ENCODE measurements at regions not wholly inside any gene's neighbourhood (a gene's known extent, or its start where the extent isn't known, plus 50 kb on each side); places are given as distances from the start of the nearest gene placed in this dataset.

DNA sequence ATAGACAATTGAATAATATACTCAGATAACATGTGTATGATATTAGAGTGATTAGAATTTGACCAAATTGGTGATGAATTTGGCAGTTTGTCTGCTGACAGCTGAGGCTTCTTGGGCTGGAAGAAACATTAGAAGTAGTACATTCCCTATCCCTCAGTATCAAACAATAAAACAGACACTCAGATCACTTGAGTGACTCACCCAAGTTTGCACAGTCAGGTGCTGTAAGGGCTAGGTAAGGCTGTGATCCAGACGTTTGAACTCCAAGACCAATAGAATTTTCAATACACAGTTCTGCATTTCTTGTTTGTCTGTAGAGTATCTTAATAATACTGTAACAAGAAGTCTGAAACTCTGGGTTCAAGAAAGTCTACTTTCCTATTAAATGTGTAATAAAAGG lies 223.5 kb downstream of the POSTN start:
- DNase-seq (ENCODE audit: low read depth in 1 of 2, low spot score in 1 of 2) = no peak
- ChIA-PET POLR2A (no interaction called here), CTCF (no interaction called here)
- H3K4me2 ChIP-seq = no peak overlapping the region
- FAIRE-seq = no peak
- no peak for TF ChIP-seq SREBF2 (IDR thresholded peaks at IDR 0.05)
- no peak for TF ChIP-seq HOXB13 (CRISPR knock-in tag; IDR thresholded peaks at IDR 0.05; ENCODE audit: low read depth)
- TF ChIP-seq TFCP2L1 (CRISPR knock-in tag; IDR thresholded peaks at IDR 0.05) = no peak
- no peak for TF ChIP-seq CEBPB (IDR thresholded peaks at IDR 0.05)
- no peak overlapping the region for H3K4me3 ChIP-seq
- no peak for ATAC-seq
- no peaks in the 10 kb centered on the region for H3K4me1 ChIP-seq
- WGBS (ENCODE audit: missing lambda C conversion rate) = 6% methylated on average over 1 of the region's 1 CpG
- no peaks in the 10 kb centered on the region for H3K9me3 ChIP-seq
- no peak overlapping the region for H3K27ac ChIP-seq

DNA sequence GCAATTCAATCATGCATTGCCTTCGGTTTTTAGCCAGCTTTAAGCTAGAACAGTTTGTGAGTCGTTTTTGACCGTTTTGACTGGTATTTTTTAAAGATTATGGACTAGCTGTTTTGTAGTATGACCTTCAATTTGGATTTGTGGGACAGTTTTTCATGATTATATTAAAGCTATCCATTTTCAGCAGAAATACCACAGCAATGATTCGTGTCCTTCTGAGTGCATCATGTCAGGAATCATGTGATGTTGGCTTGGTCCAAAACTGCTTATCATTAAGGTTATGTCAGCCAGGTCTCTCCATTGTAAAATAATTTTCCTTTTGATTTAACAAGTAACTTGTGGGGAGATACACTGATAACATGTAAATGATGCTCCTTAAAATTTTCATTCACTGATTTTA lies 229.0 kb downstream of the POSTN start:
- Histone ChIP-seq H3K9me3 (no peaks in the 10 kb centered on the region), H3K4me2 (no peak overlapping the region), H3K4me3 (no peak overlapping the region), H3K27ac (no peak overlapping the region), H3K4me1 (no peaks in the 10 kb centered on the region)
- 0% methylated on average over 4 of the region's 4 CpGs for WGBS (ENCODE audit: missing lambda C conversion rate)
- FAIRE-seq (no peak), DNase-seq (ENCODE audit: low read depth in 1 of 2, low spot score in 1 of 2) (no peak), ATAC-seq (no peak)
- ChIA-PET POLR2A (no interaction called here), CTCF (no interaction called here)
- TF ChIP-seq MAFK (IDR thresholded peaks at IDR 0.05; ENCODE audit: partially characterized antibody) = no peak

DNA sequence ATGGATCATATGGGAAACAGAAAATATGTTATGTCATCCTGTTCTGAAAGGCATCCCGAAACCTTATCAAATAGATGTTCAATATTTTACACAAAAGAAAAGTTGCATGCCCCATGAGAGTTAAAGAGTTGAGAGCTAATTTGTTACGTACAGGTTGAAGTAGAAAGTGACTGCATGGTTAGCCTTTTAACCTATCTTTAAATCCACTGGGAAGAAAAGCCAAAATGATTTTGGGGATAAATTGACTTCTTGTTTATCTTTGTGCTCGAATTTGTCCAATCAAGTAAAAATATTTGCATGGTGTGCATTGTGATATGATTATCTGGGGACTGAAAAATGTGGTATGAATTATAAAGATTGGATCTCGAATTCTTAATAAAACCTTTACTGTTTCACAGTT lies 230.1 kb downstream of the POSTN start:
- no peak for FAIRE-seq
- Histone ChIP-seq H3K4me1 (no peaks in the 10 kb centered on the region), H3K9me3 (no peaks in the 10 kb centered on the region), H3K4me2 (no peak overlapping the region), H3K27ac (no peak overlapping the region), H3K4me3 (no peak overlapping the region)
- ATAC-seq = no peak
- DNase-seq (ENCODE audit: low read depth in 1 of 2, low spot score in 1 of 2) = no peak
- WGBS (ENCODE audit: missing lambda C conversion rate) = 11% methylated on average over 4 of the region's 4 CpGs
- ChIA-PET POLR2A (no interaction called here), CTCF (no interaction called here)
- TF ChIP-seq, protein P1, sequence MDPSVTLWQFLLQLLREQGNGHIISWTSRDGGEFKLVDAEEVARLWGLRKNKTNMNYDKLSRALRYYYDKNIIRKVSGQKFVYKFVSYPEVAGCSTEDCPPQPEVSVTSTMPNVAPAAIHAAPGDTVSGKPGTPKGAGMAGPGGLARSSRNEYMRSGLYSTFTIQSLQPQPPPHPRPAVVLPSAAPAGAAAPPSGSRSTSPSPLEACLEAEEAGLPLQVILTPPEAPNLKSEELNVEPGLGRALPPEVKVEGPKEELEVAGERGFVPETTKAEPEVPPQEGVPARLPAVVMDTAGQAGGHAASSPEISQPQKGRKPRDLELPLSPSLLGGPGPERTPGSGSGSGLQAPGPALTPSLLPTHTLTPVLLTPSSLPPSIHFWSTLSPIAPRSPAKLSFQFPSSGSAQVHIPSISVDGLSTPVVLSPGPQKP (IDR thresholded peaks at IDR 0.05; ENCODE audit: low read depth, low read length) = no peak
- TF ChIP-seq MAFK (IDR thresholded peaks at IDR 0.05; ENCODE audit: partially characterized antibody) (no peak), GATA3 (IDR thresholded peaks at IDR 0.05; ENCODE audit: borderline replicate concordance) (no peak), ZNF302 (CRISPR knock-in tag; IDR thresholded peaks at IDR 0.05) (no peak), EP300 (IDR thresholded peaks at IDR 0.05) (no peak), SREBF2 (IDR thresholded peaks at IDR 0.05) (no peak), CHD4 (IDR thresholded peaks at IDR 0.05; ENCODE audit: borderline replicate concordance) (no peak), HOXA7 (CRISPR knock-in tag; IDR thresholded peaks at IDR 0.05) (no peak), JUNB (IDR thresholded peaks at IDR 0.05) (no peak), HDAC2 (IDR thresholded peaks at IDR 0.05) (no peak), PHF8 (IDR thresholded peaks at IDR 0.05; ENCODE audit: borderline replicate concordance, low read depth) (no peak)

DNA sequence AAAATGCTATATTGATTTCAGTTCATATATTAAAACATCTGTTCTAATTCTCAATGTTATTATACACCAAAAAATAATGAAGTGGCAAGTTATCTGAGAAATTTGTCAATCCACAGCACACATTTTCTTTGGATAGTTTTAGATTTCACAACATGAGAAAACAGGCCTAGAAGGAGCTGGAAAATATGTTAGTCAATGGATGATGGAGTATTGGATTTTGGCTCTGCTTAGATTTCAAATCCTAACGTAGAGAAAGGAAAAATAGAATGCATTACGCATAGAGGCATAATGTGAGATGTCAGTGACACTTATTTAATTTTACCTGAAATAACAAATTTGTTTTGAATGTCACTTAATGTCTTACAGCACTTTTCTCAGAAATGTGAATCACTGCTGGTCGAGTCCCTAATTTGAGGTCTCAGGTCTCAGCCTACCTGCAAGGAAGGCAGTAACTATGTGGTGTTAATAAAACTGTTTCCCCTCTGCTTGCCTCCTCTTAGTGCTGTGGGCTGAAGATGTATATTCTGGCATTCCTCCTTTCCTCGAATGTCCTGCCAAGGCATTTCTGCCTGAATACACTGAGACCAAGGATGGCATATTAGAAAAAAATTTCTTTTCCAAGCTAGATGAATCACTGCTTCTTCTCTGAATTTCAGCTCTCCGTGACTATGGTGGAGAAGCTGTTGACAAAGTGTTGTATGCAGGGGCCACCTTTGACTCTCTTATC lies 232.4 kb downstream of the POSTN start:
- H3K9me3 ChIP-seq = no peaks in the 10 kb centered on the region
- H3K4me1 ChIP-seq = no peaks in the 10 kb centered on the region
- H3K4me2 ChIP-seq = no peak overlapping the region
- H3K27ac ChIP-seq = no peak overlapping the region
- WGBS (ENCODE audit: missing lambda C conversion rate) = 8% methylated on average over 5 of the region's 5 CpGs
- no peak for ATAC-seq
- TF ChIP-seq PHF8 (IDR thresholded peaks at IDR 0.05; ENCODE audit: borderline replicate concordance, low read depth) (no peak), ZNF302 (CRISPR knock-in tag; IDR thresholded peaks at IDR 0.05) (no peak), CHD4 (IDR thresholded peaks at IDR 0.05; ENCODE audit: borderline replicate concordance) (no peak), KDM5A (IDR thresholded peaks at IDR 0.05) (no peak), EHMT2 (IDR thresholded peaks at IDR 0.05; ENCODE audit: low read depth) (no peak), ZC3H11A (IDR thresholded peaks at IDR 0.05) (no peak)
- TF ChIP-seq, protein P2, sequence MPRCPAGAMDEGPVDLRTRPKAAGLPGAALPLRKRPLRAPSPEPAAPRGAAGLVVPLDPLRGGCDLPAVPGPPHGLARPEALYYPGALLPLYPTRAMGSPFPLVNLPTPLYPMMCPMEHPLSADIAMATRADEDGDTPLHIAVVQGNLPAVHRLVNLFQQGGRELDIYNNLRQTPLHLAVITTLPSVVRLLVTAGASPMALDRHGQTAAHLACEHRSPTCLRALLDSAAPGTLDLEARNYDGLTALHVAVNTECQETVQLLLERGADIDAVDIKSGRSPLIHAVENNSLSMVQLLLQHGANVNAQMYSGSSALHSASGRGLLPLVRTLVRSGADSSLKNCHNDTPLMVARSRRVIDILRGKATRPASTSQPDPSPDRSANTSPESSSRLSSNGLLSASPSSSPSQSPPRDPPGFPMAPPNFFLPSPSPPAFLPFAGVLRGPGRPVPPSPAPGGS (IDR thresholded peaks at IDR 0.05) = no peak
- POLR2A ChIA-PET = no interaction called here
- FAIRE-seq = no peak
- DNase-seq (ENCODE audit: low read depth in 1 of 2, low spot score in 1 of 2) = no peak
- CTCF ChIA-PET = no interaction called here
- H3K4me3 ChIP-seq = no peak overlapping the region
